GM21360 (cell line): ENCODE measurements at regions not wholly inside any gene's neighbourhood (a gene's known extent, or its start where the extent isn't known, plus 50 kb on each side); places are given as distances from the start of the nearest gene placed in this dataset.
"Not testable (repeated sequence)": the region's sequence is repeated elsewhere in the genome, so short reads cannot be mapped to it uniquely, and the experiment has no call there.

Experiments used
- ATAC-seq: cut with Tn5 transposase; IDR thresholded peaks from one replicate; pipeline ENCODE4 v1.9.1; 2021; ENCODE audit warnings: mild to moderate bottlenecking, moderate library complexity; ENCODE audit not compliant: unreplicated experiment

- no peak for ATAC-seq
Observed at GRCh38 chr5:2848619-2849018, 97.1 kb upstream of the IRX2 start.

GRCh38 chr5:2847608-2848007 is 96.1 kb upstream of the IRX2 start:
- ATAC-seq, result no peak

- no peak for ATAC-seq
Observed at GRCh38 chr5:2841208-2841607, 89.7 kb upstream of the IRX2 start.

DNA sequence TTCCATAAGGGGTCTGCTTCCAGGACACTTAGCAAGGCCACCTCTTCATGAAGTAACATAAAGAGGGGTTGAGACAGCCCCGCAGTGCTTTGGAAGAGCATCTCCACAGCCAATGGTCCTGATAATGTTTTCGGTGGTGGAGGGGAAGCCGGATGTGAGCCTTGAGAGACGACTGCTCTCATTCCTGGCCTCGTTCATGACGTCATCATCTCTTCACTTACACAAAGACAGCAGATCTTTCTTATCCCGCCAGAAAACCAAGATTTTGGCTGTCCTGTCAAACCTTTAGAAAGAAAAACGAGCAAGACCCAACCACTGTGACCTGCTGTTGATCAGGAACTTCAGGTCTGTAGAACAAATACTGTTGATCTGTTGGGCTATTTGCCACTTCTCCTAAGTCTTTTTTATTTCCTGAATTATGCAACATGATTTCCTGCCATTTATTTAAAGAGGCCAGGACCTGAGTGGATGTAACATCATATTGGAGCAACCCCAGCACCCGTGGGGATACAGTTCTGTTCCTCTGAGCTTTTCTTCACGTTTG is 89.0 kb upstream of the IRX2 start:
- no peak for ATAC-seq

DNA sequence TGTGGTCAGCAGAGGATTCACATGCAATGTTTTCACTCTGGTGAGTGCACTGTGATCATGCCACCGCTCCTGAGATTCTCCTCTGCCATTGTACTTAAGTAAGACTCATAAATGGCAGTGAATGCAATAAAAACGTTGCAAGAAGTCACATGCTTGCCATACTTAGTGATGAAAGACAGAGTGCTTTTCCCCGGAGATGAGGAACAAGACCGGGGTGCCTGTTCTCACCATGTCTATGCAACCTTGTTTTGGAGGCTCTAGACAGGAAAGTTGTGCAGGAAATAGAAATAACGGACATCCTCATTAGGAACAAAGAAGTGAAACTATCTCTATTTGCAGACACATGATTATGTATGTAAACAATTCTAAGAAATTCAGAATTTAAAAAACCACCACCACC is 84.7 kb upstream of the IRX2 start:
- ATAC-seq, result no peak

- no peak for ATAC-seq
Observed at GRCh38 chr5:2833556-2833955, 82.1 kb upstream of the IRX2 start.

DNA sequence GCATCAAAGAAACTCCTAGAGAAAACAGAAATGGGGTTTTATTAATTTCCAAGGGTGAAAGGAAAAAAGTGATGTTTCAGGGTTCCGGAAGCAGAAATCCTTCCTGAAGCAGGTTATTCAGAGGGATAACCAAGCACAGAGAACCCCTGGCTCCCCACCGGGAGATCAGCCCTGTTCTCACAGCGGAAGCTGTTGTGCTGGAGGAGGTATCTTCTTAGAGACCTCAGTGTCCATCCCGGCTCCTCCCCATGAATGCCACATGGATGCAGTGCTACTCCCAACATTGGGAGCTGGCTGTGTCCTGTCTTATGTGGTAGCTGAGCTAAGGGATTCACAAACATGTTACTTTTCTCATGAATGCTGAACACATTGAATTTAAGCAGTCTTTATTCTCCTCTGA is 80.9 kb upstream of the IRX2 start:
- no peak for ATAC-seq

- ATAC-seq, result no peak
Observed at GRCh38 chr5:2829239-2829638, 77.8 kb upstream of the IRX2 start.

DNA sequence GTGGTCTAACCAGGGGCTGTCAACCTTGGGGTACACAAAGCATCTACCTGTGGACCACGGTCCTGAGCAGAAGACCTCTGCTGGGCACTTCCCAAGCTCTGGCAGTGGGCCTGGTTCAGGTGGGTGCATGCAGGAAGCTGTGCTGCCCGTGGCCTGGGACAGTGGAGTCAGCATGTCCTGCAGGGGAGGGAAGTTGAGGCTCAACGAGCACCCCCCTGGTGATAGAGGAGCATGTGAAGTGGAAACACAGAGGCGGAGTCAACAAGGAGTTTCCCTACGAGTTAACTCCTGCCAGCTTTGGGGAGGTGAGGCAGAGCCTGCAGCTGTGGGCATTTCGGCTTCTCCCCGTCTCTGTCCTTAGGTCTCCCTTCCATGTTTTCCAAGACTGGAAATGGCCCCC is 67.5 kb upstream of the IRX2 start:
- no peak for ATAC-seq

DNA sequence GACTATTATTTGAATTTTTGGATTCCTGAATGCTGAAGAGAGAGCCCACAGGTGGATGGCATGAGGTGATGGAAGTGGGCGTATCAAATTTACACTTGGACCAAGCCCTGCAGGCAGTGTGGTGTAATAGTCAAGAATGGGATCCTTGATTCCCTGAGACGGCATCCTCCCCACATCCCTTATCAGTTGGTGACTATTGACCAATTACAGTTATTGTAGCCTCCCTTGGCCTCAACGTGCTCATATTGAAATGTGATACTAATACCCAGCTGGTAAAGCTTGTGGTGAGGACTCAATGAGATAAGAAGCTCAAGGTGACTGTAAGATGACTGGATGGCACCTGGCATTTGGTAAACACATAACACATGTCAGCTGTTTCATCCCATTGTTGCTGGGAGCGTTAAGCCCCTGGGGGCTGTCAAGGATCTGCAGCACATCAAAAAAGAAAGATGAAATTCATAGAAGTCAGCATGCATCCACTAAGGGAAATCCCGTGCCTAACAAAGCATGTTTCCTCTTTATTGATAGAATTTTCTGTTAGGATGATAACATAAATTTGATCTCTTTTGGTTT is 65.6 kb upstream of the IRX2 start:
- no peak for ATAC-seq

- no peak for ATAC-seq
Observed at GRCh38 chr5:2813678-2814077, 62.2 kb upstream of the IRX2 start.

- no peak for ATAC-seq
Observed at GRCh38 chr5:2810644-2811043, 59.2 kb upstream of the IRX2 start.

GRCh38 chr5:2807244-2807643 is 55.8 kb upstream of the IRX2 start:
- not testable (repeated sequence) for ATAC-seq

DNA sequence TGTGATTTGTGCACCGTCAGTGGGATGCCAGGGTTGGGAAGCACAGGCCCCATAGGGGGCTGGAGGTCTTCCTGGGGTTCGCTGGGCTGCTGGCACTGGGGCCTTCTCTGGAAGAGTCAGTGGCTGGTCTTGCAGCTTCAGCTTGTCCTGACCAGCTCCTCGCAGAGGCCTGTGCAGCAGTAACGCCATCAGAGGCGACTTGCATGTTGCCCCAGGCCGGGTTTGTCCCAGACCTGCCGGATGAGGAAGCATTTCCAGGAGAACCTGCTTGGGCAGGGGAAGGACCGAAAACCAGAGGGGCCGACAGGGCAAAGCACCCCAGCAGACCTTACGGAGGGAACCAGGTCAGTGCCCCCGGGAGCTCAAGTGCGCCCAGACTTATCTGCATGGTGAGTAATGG is 54.7 kb upstream of the IRX2 start:
- no peak for ATAC-seq

GRCh38 chr5:2805080-2805479 is 53.6 kb upstream of the IRX2 start:
- ATAC-seq, result no peak

DNA sequence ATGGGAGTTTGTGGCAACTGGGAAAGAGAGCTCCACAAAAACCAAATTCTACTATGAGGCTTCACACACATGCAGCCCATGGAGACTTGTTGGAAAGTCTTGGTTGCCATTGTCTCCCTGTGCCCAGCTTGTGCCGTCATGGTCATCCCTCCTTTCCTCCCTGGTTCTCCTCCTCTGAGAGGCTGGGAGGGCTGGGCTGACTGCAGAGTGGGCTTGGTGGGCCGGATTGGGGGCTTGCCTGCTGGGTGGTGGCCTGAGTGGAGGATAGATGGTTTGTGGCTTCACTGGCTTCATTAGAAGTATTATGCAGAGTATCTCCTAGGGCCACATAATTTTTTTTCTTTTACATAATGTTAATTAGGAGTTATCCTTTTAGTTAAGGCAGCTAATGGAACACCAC is 52.3 kb upstream of the IRX2 start:
- ATAC-seq, result no peak

DNA sequence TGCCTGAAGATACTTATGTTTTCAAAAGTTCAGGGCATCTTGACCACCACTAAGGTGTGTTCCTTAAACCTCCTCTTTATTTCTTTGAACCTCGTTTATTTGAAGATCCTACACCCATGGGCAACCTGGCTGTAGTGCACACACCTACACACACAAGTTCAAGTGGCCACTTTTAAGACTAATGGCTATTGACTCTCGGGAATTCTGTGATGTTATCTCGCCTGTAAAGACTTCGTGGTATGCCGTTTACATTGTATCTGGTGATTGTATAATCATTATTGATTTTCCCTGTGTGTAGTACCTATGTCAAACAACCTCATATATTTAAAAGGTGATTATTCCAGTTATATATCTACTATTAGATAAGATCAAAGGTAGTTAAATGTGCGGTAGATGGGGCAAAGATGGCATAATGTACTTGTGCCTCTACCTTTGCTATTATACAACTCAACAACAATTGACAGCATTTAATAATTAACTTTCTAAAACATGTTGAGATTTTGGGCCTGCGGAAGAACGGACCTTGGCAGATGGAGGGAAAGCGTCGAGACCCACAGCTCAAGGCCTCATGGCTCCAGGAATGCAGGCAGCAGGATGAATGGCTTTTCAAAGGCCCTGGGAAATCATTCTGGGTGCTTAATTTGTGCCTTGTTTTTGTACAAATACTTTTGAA is 51.4 kb upstream of the IRX2 start:
- ATAC-seq, result no peak

- no peak for ATAC-seq
Observed at GRCh38 chr5:2801577-2802525, 50.4 kb upstream of the IRX2 start.
